Activated B cell treated with CpG ODN at 0.5 μM for 24 hours (primary cell): ENCODE measurements at regions not wholly inside any gene's neighbourhood (a gene's known extent, or its start where the extent isn't known, plus 50 kb on each side); places are given as distances from the start of the nearest gene placed in this dataset.

ENCODE experiments used
- ATAC-seq: fragments of 200-7000 bp; cut with Tn5 transposase; one replicate; pipeline ENCODE4 v1.10.0; 2021; ENCODE audit warnings: low read depth, mild to moderate bottlenecking, moderate library complexity
- CTCF ChIA-PET: fragments of 350-600 bp; sonication (Branson Sonifier 250); formaldehyde crosslinking; loops from one replicate; lab custom pipeline; 2021; ENCODE audit warnings: antibody characterized with exemption; lab: Charles Lee
- POLR2A ChIA-PET: fragments of 350-600 bp; sonication (Branson Sonifier 250); formaldehyde crosslinking; loops from one replicate; lab custom pipeline; 2021; ENCODE audit warnings: antibody characterized with exemption; lab: Charles Lee
- DNase-seq: peaks from one replicate; pipeline ENCODE4 v3.0.0; 2022
- H3K27ac Mint-ChIP-seq: one replicate; pipeline ENCODE4 v1.8.0; 2020; ENCODE audit warnings: mixed read lengths
- H3K27me3 Mint-ChIP-seq: one replicate; pipeline ENCODE4 v1.8.0; 2021; ENCODE audit warnings: mixed read lengths
- H3K36me3 Mint-ChIP-seq: one replicate; pipeline ENCODE4 v1.8.0; 2021; ENCODE audit warnings: low read depth, mixed read lengths
- H3K4me1 Mint-ChIP-seq: one replicate; pipeline ENCODE4 v1.8.0; 2021; ENCODE audit warnings: mixed read lengths
- H3K4me3 Mint-ChIP-seq: one replicate; pipeline ENCODE4 v1.8.0; 2020; ENCODE audit warnings: mild to moderate bottlenecking, mixed read lengths
- H3K9me3 Mint-ChIP-seq: one replicate; pipeline ENCODE4 v1.8.0; 2020; ENCODE audit warnings: mixed read lengths
- CTCF ChIP-seq: fragments of 200-600 bp; IDR thresholded peaks from one replicate; pipeline ENCODE4 v1.8.0; 2022; ENCODE audit warnings: antibody characterized with exemption, mild to moderate bottlenecking
- intact Hi-C: fragments of 100-400 bp; cut with micrococcal nuclease; formaldehyde crosslinking; loops from one replicate; pipeline ENCODE4 v1.15.1; 2024

- Mint-ChIP-seq H3K36me3 (no peaks in the 10 kb centered on the region), H3K4me3 (no peak overlapping the region), H3K9me3 (no peaks in the 10 kb centered on the region), H3K27ac (no peak overlapping the region), H3K4me1 (no peaks in the 10 kb centered on the region), H3K27me3 (no peaks in the 10 kb centered on the region)
- ATAC-seq (no peak), DNase-seq (no peak)
- ChIA-PET CTCF (no interaction called here), POLR2A (no interaction called here)
- intact Hi-C loops, result no loop called here
- no peak for TF ChIP-seq CTCF
These were observed 611.6 kb downstream of the PRELID2 start for GRCh38 chr5:145223582-145223981.

GRCh38 chr5:145222622-145223021 lies 612.5 kb downstream of the PRELID2 start:
- ATAC-seq (no peak), DNase-seq (no peak)
- POLR2A ChIA-PET, result no interaction called here
- TF ChIP-seq CTCF, result no peak
- intact Hi-C loops, result no loop called here
- Mint-ChIP-seq H3K27me3 (no peaks in the 10 kb centered on the region), H3K36me3 (no peaks in the 10 kb centered on the region), H3K9me3 (no peaks in the 10 kb centered on the region), H3K4me3 (no peak overlapping the region), H3K27ac (no peak overlapping the region), H3K4me1 (no peaks in the 10 kb centered on the region)
- CTCF ChIA-PET, result no interaction called here

- Mint-ChIP-seq H3K27me3 (no peaks in the 10 kb centered on the region), H3K36me3 (no peaks in the 10 kb centered on the region), H3K27ac (no peak overlapping the region), H3K4me1 (no peaks in the 10 kb centered on the region), H3K9me3 (no peaks in the 10 kb centered on the region), H3K4me3 (no peak overlapping the region)
- TF ChIP-seq CTCF, result no peak
- no peak for ATAC-seq
- ChIA-PET POLR2A (no interaction called here), CTCF (no interaction called here)
- intact Hi-C loops, result no loop called here
- DNase-seq, result no peak
These were observed 613.7 kb downstream of the PRELID2 start for GRCh38 chr5:145221416-145221815.

GRCh38 chr5:145220481-145220880 lies 614.7 kb downstream of the PRELID2 start:
- no peaks in the 10 kb centered on the region for H3K4me1 Mint-ChIP-seq
- POLR2A ChIA-PET, result no interaction called here
- no peaks in the 10 kb centered on the region for H3K36me3 Mint-ChIP-seq
- no peak for ATAC-seq
- DNase-seq, result no peak
- TF ChIP-seq CTCF, result no peak
- intact Hi-C loops, result no loop called here
- no peaks in the 10 kb centered on the region for H3K27me3 Mint-ChIP-seq
- CTCF ChIA-PET, result no interaction called here
- H3K27ac Mint-ChIP-seq, result no peak overlapping the region
- H3K9me3 Mint-ChIP-seq, result peaks cover under 1% of the 10 kb centered on the region
- no peak overlapping the region for H3K4me3 Mint-ChIP-seq

GRCh38 chr5:145218982-145219381 lies 616.2 kb downstream of the PRELID2 start:
- no peak for TF ChIP-seq CTCF
- DNase-seq (no peak), ATAC-seq (no peak)
- intact Hi-C loops, result no loop called here
- ChIA-PET CTCF (no interaction called here), POLR2A (no interaction called here)
- Mint-ChIP-seq H3K4me1 (no peaks in the 10 kb centered on the region), H3K4me3 (no peak overlapping the region), H3K27ac (no peak overlapping the region), H3K9me3 (peaks cover 12% of the 10 kb centered on the region), H3K27me3 (no peaks in the 10 kb centered on the region), H3K36me3 (no peaks in the 10 kb centered on the region)
